Suppressor macrophage treated with lipopolysaccharide for 1 hour (primary cell): ENCODE measurements at regions not wholly inside any gene's neighbourhood (a gene's known extent, or its start where the extent isn't known, plus 50 kb on each side); places are given as distances from the start of the nearest gene placed in this dataset.

ENCODE experiments used
- DNase-seq, 3 donors: peaks; one replicate each; pipeline ENCODE4 v3.0.0-alpha.2; 2020 to 2022

DNA sequence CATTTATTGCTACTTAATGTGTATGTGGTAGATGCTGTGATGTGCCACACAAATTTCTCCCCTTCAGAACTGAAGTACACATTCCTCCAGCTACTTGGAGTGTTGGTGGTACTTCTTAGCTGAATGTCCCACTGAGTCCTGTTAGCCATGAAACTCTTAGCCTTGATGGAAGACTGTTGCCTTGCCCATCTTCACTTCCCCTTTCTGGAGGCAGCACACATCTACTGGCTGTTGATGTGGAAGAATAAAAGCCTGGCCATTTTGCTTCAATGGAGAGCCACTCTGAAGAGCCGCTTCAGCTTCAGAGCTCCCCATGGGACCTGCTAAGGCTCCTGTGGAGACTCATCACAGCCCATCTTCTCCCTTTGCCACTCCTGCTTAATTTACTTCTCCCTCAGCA, 157.7 kb upstream of the PITX2 start:
- peak in 1 of 3 donors; percentile 7 for DNase-seq

DNA sequence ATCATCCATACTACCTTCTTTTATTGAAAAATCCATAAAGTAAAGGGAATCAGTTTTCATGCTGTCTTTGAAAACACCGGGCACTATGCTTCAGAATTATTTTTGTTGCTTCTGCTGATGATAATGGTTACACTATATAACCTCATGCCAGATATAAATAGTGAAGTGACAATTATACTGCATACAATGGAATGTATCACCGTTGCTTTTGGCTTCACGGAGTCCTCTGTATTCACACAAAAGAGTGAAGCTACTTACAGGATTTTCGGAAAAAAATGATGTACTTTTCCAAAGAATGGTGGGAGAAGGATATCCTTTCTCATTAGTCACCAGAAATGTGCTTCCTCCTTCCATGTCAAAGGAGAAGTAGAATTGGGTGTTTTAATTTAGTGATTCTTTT, 159.1 kb upstream of the PITX2 start:
- peak in 1 of 3 donors; percentile 15 for DNase-seq

DNA sequence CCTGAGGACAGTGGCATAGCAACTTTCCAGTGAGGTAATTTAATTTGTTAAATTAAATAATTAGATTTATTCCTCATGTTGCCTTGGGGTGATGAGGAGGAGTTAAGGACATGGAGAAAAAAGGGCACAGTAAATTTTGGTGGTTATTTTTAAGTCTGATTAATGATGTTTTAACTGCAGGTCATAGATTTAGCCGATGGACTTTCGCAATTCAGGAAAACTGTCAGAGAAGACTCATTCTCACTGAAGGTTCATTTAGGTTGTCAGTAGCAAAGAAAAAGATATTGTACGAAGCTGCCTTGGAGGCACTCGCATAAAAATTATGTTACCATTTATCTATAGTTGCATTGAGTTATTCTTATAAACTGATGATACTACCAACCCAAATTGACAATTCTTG, 164.2 kb upstream of the PITX2 start:
- no peak for DNase-seq

GRCh38 chr4:110787707-110788106, 164.8 kb upstream of the PITX2 start:
- peak in 1 of 3 donors; percentile 8 for DNase-seq

GRCh38 chr4:110788302-110788701, 165.4 kb upstream of the PITX2 start:
- peak in 1 of 3 donors; percentile 10 for DNase-seq

- peak in 1 of 3 donors; percentile 6 for DNase-seq
Measured at GRCh38 chr4:110792036-110792435, 169.2 kb upstream of the PITX2 start.

- no peak for DNase-seq
Measured at GRCh38 chr4:110793381-110793801, 170.5 kb upstream of the PITX2 start.

DNA sequence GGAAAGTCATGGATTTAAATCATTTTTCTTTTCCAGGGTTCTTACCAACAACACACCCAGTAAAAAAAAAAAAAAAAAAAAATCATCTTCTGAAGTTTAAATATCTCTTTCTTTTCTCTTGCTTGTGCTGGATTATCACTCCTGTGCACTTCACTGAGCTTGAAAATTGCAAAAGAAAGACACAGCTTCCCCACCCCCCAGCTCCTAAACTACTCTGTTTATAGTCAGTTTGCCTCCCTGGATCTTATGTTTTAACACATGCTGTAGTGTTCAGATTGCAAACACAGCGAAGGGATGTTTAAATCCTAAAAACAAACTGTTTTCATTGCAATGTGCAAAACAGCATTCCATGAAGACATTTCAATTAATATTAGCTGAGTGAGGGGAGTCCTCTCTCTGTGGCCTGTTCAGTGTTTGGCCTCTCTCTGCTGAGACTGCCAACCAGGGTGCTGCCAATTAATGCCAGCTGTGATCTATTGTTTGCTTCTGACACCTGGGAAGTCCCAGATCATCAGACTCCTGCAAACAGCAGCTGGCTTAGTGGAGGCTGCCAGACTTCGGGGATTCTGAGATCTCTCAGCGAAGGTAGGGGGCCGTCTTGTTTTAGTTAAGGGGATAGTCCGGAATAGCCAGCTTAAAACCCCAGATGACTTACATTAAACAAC, 171.1 kb upstream of the PITX2 start:
- DNase-seq: peak in 1 of 3 donors; percentile 7

DNA sequence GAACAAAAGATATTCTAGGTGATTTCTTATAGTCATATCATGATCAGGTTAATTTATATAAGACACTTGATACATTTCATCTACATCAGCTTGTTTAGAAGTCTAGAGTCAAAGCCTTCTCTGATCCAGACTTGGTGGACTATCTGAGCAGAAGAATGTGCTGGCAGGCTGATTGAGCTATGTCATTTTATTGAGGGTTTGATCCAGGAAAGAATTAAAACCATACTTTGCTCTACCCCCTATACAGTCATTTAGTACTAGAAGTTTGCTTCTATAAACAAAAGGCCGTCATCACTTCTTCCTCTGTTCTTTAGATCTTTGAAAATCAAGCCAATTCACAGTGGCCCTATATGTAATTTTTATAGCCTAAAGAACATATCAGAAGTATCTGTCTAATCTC, 173.1 kb upstream of the PITX2 start:
- DNase-seq: peak in 1 of 3 donors; percentile 4

GRCh38 chr4:110797486-110797885, 174.6 kb upstream of the PITX2 start:
- DNase-seq: peak in 1 of 3 donors; percentile 8

DNA sequence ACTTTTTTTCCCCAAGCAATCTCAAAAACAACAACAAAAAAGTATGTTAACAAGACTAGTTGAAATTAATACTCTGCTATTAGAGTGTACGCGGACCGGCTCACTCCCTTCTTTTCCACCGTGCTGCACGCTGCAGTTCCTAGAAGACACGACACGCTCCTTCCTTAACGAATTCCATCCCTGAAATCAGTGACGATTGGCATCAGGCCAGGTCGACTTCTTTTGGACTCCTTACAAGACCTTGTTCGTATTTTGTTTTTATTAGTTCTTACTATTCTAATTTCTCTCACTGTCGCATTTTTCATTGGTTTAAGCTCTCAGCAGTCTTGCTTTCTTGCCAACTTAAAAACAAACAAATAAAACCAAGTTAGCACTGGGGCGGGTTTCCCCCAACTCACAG, 175.8 kb upstream of the PITX2 start:
- DNase-seq: no peak

DNA sequence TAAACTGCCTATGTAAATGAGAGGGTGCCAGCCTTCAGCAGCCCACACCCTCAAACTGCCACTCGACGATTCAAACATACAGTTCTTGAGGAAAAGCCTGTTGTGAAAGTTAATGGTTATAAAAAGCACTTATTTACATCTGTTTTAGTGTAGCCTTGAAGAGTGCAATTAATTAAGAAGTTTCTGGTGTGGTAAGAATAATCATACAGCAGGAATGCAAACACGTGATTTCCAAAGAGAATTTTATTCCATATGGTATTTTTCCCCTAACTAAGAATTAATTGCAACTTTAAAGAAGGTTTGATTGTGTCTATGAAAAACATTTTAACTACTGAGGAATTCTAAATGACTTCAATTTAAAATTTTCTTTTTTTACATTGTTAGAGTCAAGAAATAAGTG, 176.3 kb upstream of the PITX2 start:
- no peak for DNase-seq

GRCh38 chr4:110801591-110801990, 178.7 kb upstream of the PITX2 start:
- peak in 1 of 3 donors; percentile 6 for DNase-seq

DNA sequence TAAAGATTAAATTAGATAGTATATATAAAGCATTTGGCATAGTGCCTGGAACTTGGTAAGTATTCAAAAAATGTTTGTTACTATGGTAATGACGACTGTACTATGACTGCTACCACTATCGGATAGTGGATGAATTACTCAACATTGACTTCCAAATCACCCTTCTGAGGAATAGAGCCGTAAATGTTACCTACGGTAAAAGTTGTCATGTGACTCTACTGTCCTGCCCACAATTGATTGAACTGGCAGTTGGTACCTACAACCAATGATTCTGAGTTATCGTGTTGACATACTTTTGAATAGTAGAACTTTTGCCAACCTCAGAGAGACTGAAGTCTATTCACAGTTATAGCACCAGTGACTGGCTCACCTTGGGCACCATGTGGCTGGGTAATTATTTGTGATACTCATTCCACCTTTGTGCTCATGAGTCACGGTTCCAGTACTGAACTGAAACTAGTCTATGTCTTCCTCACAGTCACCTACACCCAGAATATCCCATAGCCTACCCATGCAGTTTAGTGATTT, 185.5 kb upstream of the PITX2 start:
- DNase-seq: no peak

DNA sequence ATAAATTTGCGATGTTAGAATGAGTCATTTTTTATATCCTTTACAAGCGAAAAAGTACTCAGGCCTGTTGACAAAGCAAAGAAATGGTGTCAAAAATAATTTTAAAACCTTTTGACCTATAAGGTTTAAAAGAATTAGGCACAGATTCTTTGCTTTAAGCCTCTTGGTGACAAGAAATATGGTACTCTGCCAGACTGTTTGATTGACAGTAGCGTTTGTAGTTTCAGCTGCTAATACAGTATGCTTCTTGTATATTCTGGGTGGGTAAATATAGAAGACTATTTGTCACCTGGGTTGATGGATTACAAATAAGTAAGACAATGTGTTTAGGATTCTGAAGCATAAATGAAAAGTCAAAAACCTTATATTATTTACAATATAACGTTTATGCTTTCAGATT, 193.1 kb upstream of the PITX2 start:
- DNase-seq: no peak

- DNase-seq: no peak
Measured at GRCh38 chr4:110816367-110816766, 193.5 kb upstream of the PITX2 start.

DNA sequence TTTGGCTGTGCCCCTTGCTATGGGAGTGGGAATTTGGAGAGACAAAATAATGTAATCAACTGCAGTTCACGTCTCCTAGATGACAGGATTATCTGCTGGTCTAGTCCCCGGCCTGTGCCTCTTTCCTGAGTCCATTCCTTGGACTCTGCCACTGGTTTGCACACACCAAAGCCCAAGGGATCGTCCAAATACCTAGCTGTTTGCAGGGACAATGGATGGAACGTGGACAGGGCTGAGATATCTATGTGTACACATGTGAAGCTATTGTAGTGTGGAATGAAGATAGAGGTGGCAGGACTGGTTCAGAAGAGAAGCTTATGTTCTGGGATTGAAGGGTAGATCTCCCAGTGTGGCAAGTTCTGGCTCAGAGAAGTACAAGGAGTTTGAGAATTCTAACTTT, 198.3 kb upstream of the PITX2 start:
- DNase-seq: no peak

GRCh38 chr4:110823251-110823650, 200.4 kb upstream of the PITX2 start:
- DNase-seq: no peak

DNA sequence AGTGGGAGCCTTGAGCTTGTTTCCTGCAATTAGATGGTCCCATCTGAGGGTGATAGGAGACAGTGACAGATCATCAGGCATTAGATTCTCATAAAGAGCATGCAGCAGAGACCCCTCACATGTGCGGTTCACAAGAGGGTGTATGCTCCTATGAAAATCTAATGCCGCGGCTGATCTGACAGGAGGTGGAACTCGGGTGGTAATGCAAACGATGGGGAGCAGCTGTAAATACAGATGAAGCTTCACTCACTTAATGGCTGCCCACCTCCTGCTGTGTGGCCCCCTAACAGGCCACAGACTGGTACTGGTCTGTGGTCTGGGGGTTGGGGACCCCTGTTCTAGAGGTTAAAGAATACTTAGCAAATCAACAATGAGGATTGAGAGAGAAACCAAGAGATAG, 201.5 kb upstream of the PITX2 start:
- DNase-seq: no peak

DNA sequence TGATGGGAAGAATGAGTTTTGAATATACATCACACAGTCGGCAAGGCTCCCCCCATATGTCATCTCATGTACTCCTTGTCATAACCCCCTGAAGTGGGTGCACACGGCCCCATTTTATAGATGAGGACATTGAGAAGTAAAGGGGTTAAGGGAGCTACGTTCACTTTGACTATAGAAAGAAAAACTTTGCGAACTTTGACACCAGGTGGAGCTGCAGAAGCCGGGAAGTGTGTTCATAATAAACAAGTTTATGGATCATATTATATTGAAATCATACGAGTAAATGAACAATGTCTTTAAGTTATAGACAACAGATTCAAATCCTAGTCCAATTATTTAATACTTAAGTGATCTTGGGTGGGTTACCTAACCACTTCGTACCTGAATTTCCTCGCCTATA, 203.8 kb upstream of the PITX2 start:
- no peak for DNase-seq

DNA sequence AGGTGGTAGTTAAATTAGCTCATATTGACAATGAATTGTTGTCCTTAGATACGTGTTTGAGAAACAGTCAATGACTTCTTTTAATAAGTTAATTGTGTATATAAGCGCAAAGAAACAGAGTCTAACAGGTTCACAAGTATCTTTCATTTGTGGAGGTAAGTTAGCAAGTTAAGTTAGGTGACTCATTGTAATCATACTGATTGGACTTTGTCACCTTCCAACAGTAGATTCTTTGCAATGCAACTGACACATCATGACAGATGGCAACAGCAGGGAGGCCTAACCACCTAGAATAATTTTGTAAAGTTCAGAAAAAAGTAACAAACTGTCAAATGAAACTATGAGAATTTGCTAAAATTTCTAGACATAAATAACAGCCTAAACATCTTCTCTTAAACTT, 207.6 kb upstream of the PITX2 start:
- no peak for DNase-seq

DNA sequence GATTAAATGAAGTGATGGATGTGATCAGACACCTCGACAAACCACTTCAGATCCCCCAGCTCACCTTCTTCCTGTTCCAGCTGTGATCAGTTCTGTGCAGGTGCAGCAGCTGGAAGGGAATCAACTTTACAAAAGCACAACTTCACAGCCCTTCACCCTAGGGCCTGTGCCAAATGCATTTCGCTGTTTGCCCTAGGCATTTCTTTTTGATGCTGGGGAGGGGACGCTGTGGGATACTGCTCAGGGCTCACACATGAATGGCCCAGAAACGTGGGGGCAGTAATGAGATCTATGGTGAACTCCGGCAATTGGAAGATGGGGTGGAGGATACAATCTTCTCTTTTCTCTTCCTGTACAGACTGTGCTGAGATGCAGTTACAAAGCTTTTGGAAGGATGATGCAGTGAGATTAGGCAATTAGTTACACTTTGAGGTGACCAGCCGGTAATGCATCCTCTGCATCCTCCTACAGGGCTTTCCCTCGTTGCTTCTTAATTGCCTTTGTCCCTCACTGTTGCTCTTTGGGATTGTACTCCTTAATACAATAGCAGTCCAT, 215.1 kb upstream of the PITX2 start:
- DNase-seq: no peak

GRCh38 chr4:110840221-110840654, 217.4 kb upstream of the PITX2 start:
- DNase-seq: no peak

DNA sequence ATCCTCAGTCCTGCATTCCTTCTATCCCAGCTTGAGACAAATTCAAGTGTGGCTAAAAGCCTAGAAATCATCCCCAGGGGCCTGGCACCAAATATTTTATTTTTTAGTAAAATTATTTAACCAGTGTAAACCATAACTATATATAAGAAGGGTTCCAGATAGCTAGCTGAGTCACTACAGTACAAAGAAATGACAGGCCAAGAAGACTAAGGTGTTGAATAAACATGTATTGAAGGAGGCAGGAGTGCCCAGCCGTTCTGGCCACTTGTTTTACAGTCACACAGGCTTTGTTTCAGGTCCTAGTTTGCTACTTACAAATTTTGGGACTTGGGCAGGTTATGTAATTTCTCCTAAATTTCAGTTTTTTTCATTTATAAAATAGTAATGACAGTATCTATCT, 225.9 kb upstream of the PITX2 start:
- no peak for DNase-seq

GRCh38 chr4:110849461-110849860, 226.6 kb upstream of the PITX2 start:
- no peak for DNase-seq
